Activated naive CD4-positive, alpha-beta T cell treated with anti-CD3 and anti-CD28 coated beads for 36 hours (primary cell): ENCODE measurements at regions not wholly inside any gene's neighbourhood (a gene's known extent, or its start where the extent isn't known, plus 50 kb on each side); places are given as distances from the start of the nearest gene placed in this dataset.
A peak's percentile ranks its signal among the peaks of the same experiment; 100 is the strongest.
"Not testable (repeated sequence)": the region's sequence is repeated elsewhere in the genome, so short reads cannot be mapped to it uniquely, and the experiment has no call there.

ENCODE experiments used
- CTCF ChIA-PET: fragments of 350-600 bp; sonication (Branson Sonifier 250); formaldehyde crosslinking; loops from one replicate; lab custom pipeline; 2021; ENCODE audit warnings: antibody characterized with exemption; lab: Charles Lee
- DNase-seq: peaks from one replicate; pipeline ENCODE4 v3.0.0-alpha.2; 2020
- H3K27ac Mint-ChIP-seq: one replicate; pipeline ENCODE4 v1.8.0; 2021; ENCODE audit warnings: mild to moderate bottlenecking, mixed read lengths
- H3K27me3 Mint-ChIP-seq: one replicate; pipeline ENCODE4 v1.8.0; 2021; ENCODE audit warnings: low read depth, mixed read lengths
- H3K36me3 Mint-ChIP-seq: one replicate; pipeline ENCODE4 v1.8.0; 2021; ENCODE audit warnings: low read depth, mixed read lengths
- H3K4me1 Mint-ChIP-seq: one replicate; pipeline ENCODE4 v1.8.0; 2021; ENCODE audit warnings: low read depth, mixed read lengths
- H3K4me3 Mint-ChIP-seq: one replicate; pipeline ENCODE4 v1.8.0; 2021; ENCODE audit warnings: mild to moderate bottlenecking, moderate library complexity, mixed read lengths
- H3K9me3 Mint-ChIP-seq: one replicate; pipeline ENCODE4 v1.8.0; 2021; ENCODE audit warnings: mixed read lengths
- intact Hi-C: fragments of 100-400 bp; cut with micrococcal nuclease; formaldehyde crosslinking; loops from one replicate; pipeline ENCODE4 v1.15.1; 2023

- intact Hi-C loops: no loop called here
- CTCF ChIA-PET: interaction anchor here (0.6 kb wide), 2 partner anchors 96 to 556 kb away, joined by 3 read pairs; no protein-coding TSS in a partner anchor
- Mint-ChIP-seq H3K4me1 (no peaks in the 10 kb centered on the region), H3K4me3 (no peak overlapping the region), H3K9me3 (no peaks in the 10 kb centered on the region), H3K27me3 (peaks cover 13% of the 10 kb centered on the region), H3K27ac (no peak overlapping the region), H3K36me3 (no peaks in the 10 kb centered on the region)
- no peak for DNase-seq
Observed at GRCh38 chr21:15208786-15209185, 144.0 kb upstream of the NRIP1 start.

- Mint-ChIP-seq H3K36me3 (no peaks in the 10 kb centered on the region), H3K9me3 (no peaks in the 10 kb centered on the region), H3K27me3 (peaks cover 13% of the 10 kb centered on the region), H3K4me3 (no peak overlapping the region), H3K27ac (no peak overlapping the region), H3K4me1 (no peaks in the 10 kb centered on the region)
- CTCF ChIA-PET: interaction anchor here (0.6 kb wide), 1 partner anchor 96 kb away, joined by 3 read pairs; no protein-coding TSS in a partner anchor
- no peak for DNase-seq
- intact Hi-C loops: no loop called here
Observed at GRCh38 chr21:15209224-15209623, 144.4 kb upstream of the NRIP1 start.

DNA sequence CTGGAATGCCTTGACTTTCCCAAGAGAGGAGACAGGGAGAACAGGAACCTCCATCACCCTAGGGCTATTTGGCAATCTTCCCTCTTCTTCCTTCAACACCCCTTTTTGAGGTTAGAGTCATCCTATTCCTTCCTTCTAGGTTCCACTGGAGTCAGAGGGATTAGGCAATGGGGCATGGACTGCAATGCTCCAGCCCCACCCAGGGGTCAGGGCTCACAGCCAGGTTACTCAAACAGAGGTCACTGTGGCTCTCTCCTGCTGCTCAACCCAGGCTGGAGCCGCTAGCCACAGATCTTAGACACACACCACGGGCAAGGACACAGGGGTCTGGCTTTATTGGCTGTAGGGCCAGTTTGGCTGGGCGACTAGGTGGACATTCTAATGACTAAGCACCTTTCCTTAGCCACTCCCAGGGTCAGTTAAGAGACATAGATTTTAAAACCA, 145.5 kb upstream of the NRIP1 start:
- Mint-ChIP-seq H3K4me1 (no peaks in the 10 kb centered on the region), H3K27me3 (peaks cover 6% of the 10 kb centered on the region), H3K9me3 (no peaks in the 10 kb centered on the region), H3K36me3 (no peaks in the 10 kb centered on the region), H3K27ac (no peak overlapping the region), H3K4me3 (no peak overlapping the region)
- no peak for DNase-seq
- intact Hi-C loops: no loop called here
- CTCF ChIA-PET: interaction anchor here (1.5 kb wide), 1 partner anchor 343 kb away, joined by 3 read pairs; no protein-coding TSS in a partner anchor

DNA sequence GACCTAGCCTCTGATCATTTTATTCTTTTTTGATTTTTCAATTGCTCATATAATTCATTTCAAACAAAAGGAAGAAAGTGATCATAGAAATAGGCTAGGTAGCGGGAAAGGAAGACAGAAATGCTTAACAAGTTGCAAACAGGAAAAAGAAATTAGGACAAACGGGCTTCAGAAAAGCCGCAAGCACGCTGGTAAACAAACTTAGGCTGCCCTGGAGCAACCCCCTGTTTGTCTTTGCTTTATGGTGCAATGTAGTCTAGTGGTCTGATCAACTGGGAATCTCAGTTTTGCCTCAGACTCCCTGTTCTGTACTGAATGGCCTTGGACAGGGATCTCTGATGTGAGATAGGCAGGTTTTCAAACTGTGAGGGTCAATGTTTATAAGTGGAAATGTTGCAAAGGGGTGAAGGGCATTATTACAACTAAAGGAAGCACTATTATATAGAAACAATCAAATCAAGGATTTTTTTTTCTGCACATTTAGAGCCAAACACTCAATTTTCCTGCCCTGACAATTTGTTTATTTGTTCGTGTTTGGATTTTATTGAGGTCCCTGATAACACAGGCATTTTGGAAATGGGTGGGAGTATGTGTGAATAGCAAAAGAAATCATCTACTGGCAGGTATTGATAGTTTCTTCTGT, 146.8 kb upstream of the NRIP1 start:
- Mint-ChIP-seq H3K36me3 (no peaks in the 10 kb centered on the region), H3K4me1 (no peaks in the 10 kb centered on the region), H3K27me3 (peaks cover 5% of the 10 kb centered on the region), H3K4me3 (no peak overlapping the region), H3K27ac (no peak overlapping the region), H3K9me3 (no peaks in the 10 kb centered on the region)
- CTCF ChIA-PET: interaction anchor here (1.5 kb wide), 1 partner anchor 341 kb away, joined by 3 read pairs; no protein-coding TSS in a partner anchor
- intact Hi-C loops: no loop called here
- no peak for DNase-seq

GRCh38 chr21:15212206-15212605, 147.4 kb upstream of the NRIP1 start:
- CTCF ChIA-PET: no interaction called here
- H3K27me3 Mint-ChIP-seq: peaks cover 5% of the 10 kb centered on the region
- no peaks in the 10 kb centered on the region for H3K9me3 Mint-ChIP-seq
- no peak overlapping the region for H3K27ac Mint-ChIP-seq
- H3K4me1 Mint-ChIP-seq: no peaks in the 10 kb centered on the region
- H3K4me3 Mint-ChIP-seq: no peak overlapping the region
- intact Hi-C loops: no loop called here
- no peaks in the 10 kb centered on the region for H3K36me3 Mint-ChIP-seq
- DNase-seq: no peak

DNA sequence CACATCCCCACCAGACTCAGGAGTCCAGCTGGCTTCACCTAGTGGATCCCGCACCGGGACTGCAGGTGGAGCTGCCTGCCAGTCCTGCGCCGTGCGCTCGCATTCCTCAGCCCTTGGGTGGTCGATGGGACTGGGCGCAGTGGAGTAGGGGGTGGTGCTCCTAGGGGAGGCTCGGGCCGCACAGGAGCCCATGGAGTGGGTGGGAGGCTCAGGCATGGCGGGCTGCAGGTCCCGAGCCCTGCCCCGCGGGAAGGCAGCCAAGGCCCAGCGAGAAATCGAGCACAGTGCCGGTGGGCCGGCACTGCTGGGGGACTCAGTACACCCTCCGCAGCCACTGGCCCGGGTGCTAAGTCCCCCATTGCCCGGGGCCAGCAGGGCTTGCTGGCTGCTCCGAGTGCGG, 153.7 kb upstream of the NRIP1 start:
- H3K27me3 Mint-ChIP-seq, H3K9me3 Mint-ChIP-seq, H3K4me3 Mint-ChIP-seq, H3K36me3 Mint-ChIP-seq, H3K27ac Mint-ChIP-seq, intact Hi-C loops, DNase-seq, CTCF ChIA-PET: not testable (repeated sequence)
- H3K4me1 Mint-ChIP-seq: peaks cover 26% of the 10 kb centered on the region

- Mint-ChIP-seq H3K27ac (no peak overlapping the region), H3K36me3 (no peaks in the 10 kb centered on the region), H3K27me3 (no peaks in the 10 kb centered on the region), H3K4me1 (peaks cover 29% of the 10 kb centered on the region), H3K4me3 (no peak overlapping the region), H3K9me3 (no peaks in the 10 kb centered on the region)
- no peak for DNase-seq
- CTCF ChIA-PET: interaction anchor here (0.7 kb wide), 1 partner anchor 1243 kb away, joined by 4 read pairs; no protein-coding TSS in a partner anchor
- intact Hi-C loops: no loop called here
Observed at GRCh38 chr21:15219039-15219438, 154.2 kb upstream of the NRIP1 start.

GRCh38 chr21:15219894-15220293, 155.1 kb upstream of the NRIP1 start:
- Mint-ChIP-seq H3K27ac (no peak overlapping the region), H3K9me3 (no peaks in the 10 kb centered on the region), H3K4me1 (peaks cover 29% of the 10 kb centered on the region), H3K27me3 (no peaks in the 10 kb centered on the region), H3K36me3 (no peaks in the 10 kb centered on the region), H3K4me3 (no peak overlapping the region)
- CTCF ChIA-PET: interaction anchor here (0.7 kb wide), 1 partner anchor 1242 kb away, joined by 4 read pairs; no protein-coding TSS in a partner anchor
- no peak for DNase-seq
- intact Hi-C loops: loop anchor here (5.0 kb wide), 1 partner anchor 358 kb away; no protein-coding TSS in a partner anchor

DNA sequence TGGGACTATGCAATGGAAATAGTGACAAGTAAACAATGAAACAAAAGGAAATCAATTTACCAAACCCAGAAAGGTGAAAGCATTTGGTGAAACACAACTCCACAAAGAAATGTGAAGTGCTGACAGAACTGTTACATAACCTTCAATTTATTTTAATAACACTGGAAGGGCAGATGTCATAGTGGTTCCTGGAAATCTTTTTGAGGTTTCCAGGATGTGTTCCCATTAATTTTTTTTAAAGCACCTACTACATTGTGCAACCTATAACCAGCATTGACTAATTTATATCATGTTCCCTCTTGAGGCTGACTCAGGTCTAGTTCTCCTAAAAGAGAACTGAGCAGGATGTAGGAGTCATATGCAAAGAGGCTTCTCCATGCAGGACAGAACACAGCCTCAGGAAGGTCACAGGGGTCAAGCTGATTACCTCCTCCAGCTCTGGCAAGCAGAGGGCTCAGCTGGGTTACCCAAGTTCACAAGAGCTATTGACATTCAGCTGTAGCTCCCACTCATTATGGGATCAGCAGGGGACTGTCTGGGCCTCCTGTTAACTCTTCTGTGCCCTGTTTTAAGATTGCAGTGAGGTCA, 157.1 kb upstream of the NRIP1 start:
- H3K9me3 Mint-ChIP-seq: no peaks in the 10 kb centered on the region
- no peaks in the 10 kb centered on the region for H3K36me3 Mint-ChIP-seq
- CTCF ChIA-PET: interaction anchor here (1.4 kb wide), 1 partner anchor 261 kb away, joined by 3 read pairs; no protein-coding TSS in a partner anchor
- H3K27ac Mint-ChIP-seq: peak overlapping the region; percentile 30
- intact Hi-C loops: loop anchor here (1.0 to 5.0 kb wide), 8 partner anchors 156 to 680 kb away; no protein-coding TSS in a partner anchor
- H3K27me3 Mint-ChIP-seq: peaks cover 4% of the 10 kb centered on the region
- peak; percentile 48 for DNase-seq
- H3K4me1 Mint-ChIP-seq: peaks cover 29% of the 10 kb centered on the region
- no peak overlapping the region for H3K4me3 Mint-ChIP-seq

- DNase-seq: peak; percentile 8
- peaks cover 29% of the 10 kb centered on the region for H3K4me1 Mint-ChIP-seq
- CTCF ChIA-PET: interaction anchor here (0.7 to 1.4 kb wide), 3 partner anchors 102 to 260 kb away, joined by 3 to 4 read pairs (median 3); no protein-coding TSS in a partner anchor
- H3K27ac Mint-ChIP-seq: peak overlapping the region; percentile 30
- no peaks in the 10 kb centered on the region for H3K36me3 Mint-ChIP-seq
- H3K9me3 Mint-ChIP-seq: no peaks in the 10 kb centered on the region
- H3K4me3 Mint-ChIP-seq: no peak overlapping the region
- intact Hi-C loops: loop anchor here (1.0 to 5.0 kb wide), 8 partner anchors 156 to 680 kb away; no protein-coding TSS in a partner anchor
- H3K27me3 Mint-ChIP-seq: peaks cover 4% of the 10 kb centered on the region
Observed at GRCh38 chr21:15222707-15223106, 157.9 kb upstream of the NRIP1 start.

DNA sequence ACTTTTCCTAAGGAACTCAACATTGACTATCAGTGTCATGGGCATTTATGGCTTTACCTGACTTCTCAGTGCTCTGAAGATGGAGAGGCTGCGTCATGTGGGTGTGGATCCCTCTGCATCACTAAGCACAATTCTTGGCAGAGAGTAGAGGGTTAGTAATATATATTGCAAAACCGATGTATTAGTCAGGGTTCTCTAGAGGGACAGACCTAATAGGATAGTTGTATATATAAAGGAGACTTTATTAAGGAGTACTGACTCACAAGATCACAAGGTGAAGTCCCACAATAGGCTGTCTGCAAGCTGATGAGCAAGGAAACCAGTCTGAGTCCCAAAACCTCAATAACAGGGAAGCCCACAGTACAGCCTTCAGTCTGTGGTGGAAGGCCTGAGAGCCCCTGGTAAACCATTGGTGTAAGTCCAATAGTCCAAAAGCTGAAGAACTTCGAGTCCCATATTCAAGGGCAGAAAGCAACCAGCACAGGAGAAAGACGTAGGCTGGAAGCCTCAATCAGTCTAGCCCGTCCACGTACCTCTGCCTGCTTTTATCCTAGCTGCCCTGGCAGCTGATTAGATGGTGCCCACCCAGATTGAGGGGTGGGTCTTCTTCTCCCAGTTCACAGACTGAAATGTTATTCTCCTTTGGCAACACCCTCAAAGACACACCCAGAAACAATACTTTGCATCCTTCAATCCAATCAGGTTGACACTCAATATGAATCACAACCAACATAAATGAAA, 159.7 kb upstream of the NRIP1 start:
- H3K36me3 Mint-ChIP-seq: no peaks in the 10 kb centered on the region
- H3K27me3 Mint-ChIP-seq: peaks cover 4% of the 10 kb centered on the region
- H3K4me3 Mint-ChIP-seq: no peak overlapping the region
- intact Hi-C loops: loop anchor here (5.0 kb wide), 1 partner anchor 362 kb away; no protein-coding TSS in a partner anchor
- peaks cover 29% of the 10 kb centered on the region for H3K4me1 Mint-ChIP-seq
- H3K9me3 Mint-ChIP-seq: no peaks in the 10 kb centered on the region
- CTCF ChIA-PET: no interaction called here
- H3K27ac Mint-ChIP-seq: no peak overlapping the region
- no peak for DNase-seq

GRCh38 chr21:15227919-15228318, 163.1 kb upstream of the NRIP1 start:
- no peak overlapping the region for H3K27ac Mint-ChIP-seq
- CTCF ChIA-PET: interaction anchor here (0.7 kb wide), 1 partner anchor 158 kb away, joined by 4 read pairs; no protein-coding TSS in a partner anchor
- intact Hi-C loops: no loop called here
- H3K4me3 Mint-ChIP-seq: no peak overlapping the region
- peaks cover 6% of the 10 kb centered on the region for H3K4me1 Mint-ChIP-seq
- no peaks in the 10 kb centered on the region for H3K9me3 Mint-ChIP-seq
- no peak for DNase-seq
- H3K27me3 Mint-ChIP-seq: peaks cover 4% of the 10 kb centered on the region
- H3K36me3 Mint-ChIP-seq: no peaks in the 10 kb centered on the region
